GM21447 (cell line): ENCODE measurements at regions not wholly inside any gene's neighbourhood (a gene's known extent, or its start where the extent isn't known, plus 50 kb on each side); places are given as distances from the start of the nearest gene placed in this dataset.
A peak's percentile ranks its signal among the peaks of the same experiment; 100 is the strongest.
"Not testable (repeated sequence)": the region's sequence is repeated elsewhere in the genome, so short reads cannot be mapped to it uniquely, and the experiment has no call there.

Experiments
- ATAC-seq: cut with Tn5 transposase; IDR thresholded peaks from one replicate; pipeline ENCODE4 v1.9.1; 2021; ENCODE audit not compliant: unreplicated experiment

- ATAC-seq = no peak
Observed at GRCh38 chr9:82115900-82116299, 127.3 kb downstream of the SPATA31D1 start.

GRCh38 chr9:82116556-82116955, 128.0 kb downstream of the SPATA31D1 start:
- no peak for ATAC-seq

GRCh38 chr9:82117026-82117811, 128.6 kb downstream of the SPATA31D1 start:
- no peak for ATAC-seq

GRCh38 chr9:82122731-82123130, 134.2 kb downstream of the SPATA31D1 start:
- ATAC-seq = no peak

GRCh38 chr9:82124090-82124489, 135.5 kb downstream of the SPATA31D1 start:
- no peak for ATAC-seq

- no peak for ATAC-seq
Observed at GRCh38 chr9:82126256-82126655, 137.7 kb downstream of the SPATA31D1 start.

GRCh38 chr9:82127465-82127864, 138.9 kb downstream of the SPATA31D1 start:
- no peak for ATAC-seq

GRCh38 chr9:82128011-82128696, 139.6 kb downstream of the SPATA31D1 start:
- peak; percentile 97 for ATAC-seq

- no peak for ATAC-seq
Observed at GRCh38 chr9:82129708-82130107, 141.1 kb downstream of the SPATA31D1 start.

- no peak for ATAC-seq
Observed at GRCh38 chr9:82130331-82131042, 141.9 kb downstream of the SPATA31D1 start.

- ATAC-seq = no peak
Observed at GRCh38 chr9:82131072-82131471, 142.5 kb downstream of the SPATA31D1 start.

- no peak for ATAC-seq
Observed at GRCh38 chr9:82132024-82132423, 143.5 kb downstream of the SPATA31D1 start.

- ATAC-seq = no peak
Observed at GRCh38 chr9:82134010-82134409, 145.4 kb downstream of the SPATA31D1 start.

GRCh38 chr9:82135106-82135505, 146.5 kb downstream of the SPATA31D1 start:
- ATAC-seq = no peak

- not testable (repeated sequence) for ATAC-seq
Observed at GRCh38 chr9:82138081-82138480, 149.5 kb downstream of the SPATA31D1 start.

- no peak for ATAC-seq
Observed at GRCh38 chr9:82140471-82140870, 151.9 kb downstream of the SPATA31D1 start.

GRCh38 chr9:82144803-82145202, 156.2 kb downstream of the SPATA31D1 start:
- ATAC-seq = no peak

GRCh38 chr9:82146677-82147076, 158.1 kb downstream of the SPATA31D1 start:
- no peak for ATAC-seq

GRCh38 chr9:82147798-82148425, 159.3 kb downstream of the SPATA31D1 start:
- ATAC-seq = no peak

GRCh38 chr9:82148426-82148810, 159.8 kb downstream of the SPATA31D1 start:
- no peak for ATAC-seq

GRCh38 chr9:82148901-82149461, 160.4 kb downstream of the SPATA31D1 start:
- ATAC-seq = no peak
